ENCODE measurements at regions not wholly inside any gene's neighbourhood (a gene's known extent, or its start where the extent isn't known, plus 50 kb on each side); places are given as distances from the start of the nearest gene placed in this dataset.
"Not testable (repeated sequence)": the region's sequence is repeated elsewhere in the genome, so short reads cannot be mapped to it uniquely, and the experiment has no call there.

DNA sequence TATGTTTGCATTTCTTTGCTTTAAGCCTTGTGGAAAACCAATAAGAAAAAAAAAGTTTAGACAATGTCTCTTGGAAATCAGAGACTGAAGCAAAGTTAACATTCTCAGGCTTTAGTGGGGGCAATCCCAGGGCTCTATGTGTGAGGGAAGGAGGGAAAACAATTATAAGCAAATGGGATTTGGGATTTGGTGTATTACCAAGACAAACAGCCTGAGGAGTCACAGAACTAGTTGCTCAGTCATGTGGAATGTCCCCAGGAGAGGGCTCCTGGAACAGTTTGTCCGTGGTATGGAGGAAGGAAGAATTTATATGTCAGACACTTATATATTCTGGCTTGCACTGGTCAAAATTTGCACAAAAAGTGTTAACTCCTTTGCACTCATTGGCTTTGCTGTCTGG is 562.9 kb upstream of the TPK1 start:
- DNase-seq (no peak), ATAC-seq (no peak)
- intact Hi-C loops (cut with DNase I, micrococcal nuclease) = no loop called here
- Histone ChIP-seq H3K9me3 (peaks cover 24% of the 10 kb centered on the region), H3K36me3 (ENCODE audit: low read depth) (no peaks in the 10 kb centered on the region), H3K4me1 (ENCODE audit: low read depth) (no peaks in the 10 kb centered on the region), H3K4me3 (no peak overlapping the region)
- TF ChIP-seq, protein P1, sequence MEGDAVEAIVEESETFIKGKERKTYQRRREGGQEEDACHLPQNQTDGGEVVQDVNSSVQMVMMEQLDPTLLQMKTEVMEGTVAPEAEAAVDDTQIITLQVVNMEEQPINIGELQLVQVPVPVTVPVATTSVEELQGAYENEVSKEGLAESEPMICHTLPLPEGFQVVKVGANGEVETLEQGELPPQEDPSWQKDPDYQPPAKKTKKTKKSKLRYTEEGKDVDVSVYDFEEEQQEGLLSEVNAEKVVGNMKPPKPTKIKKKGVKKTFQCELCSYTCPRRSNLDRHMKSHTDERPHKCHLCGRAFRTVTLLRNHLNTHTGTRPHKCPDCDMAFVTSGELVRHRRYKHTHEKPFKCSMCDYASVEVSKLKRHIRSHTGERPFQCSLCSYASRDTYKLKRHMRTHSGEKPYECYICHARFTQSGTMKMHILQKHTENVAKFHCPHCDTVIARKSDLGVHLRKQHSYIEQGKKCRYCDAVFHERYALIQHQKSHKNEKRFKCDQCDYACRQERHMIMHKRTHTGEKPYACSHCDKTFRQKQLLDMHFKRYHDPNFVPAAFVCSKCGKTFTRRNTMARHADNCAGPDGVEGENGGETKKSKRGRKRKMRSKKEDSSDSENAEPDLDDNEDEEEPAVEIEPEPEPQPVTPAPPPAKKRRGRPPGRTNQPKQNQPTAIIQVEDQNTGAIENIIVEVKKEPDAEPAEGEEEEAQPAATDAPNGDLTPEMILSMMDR (IDR thresholded peaks at IDR 0.05) = no peak

DNA sequence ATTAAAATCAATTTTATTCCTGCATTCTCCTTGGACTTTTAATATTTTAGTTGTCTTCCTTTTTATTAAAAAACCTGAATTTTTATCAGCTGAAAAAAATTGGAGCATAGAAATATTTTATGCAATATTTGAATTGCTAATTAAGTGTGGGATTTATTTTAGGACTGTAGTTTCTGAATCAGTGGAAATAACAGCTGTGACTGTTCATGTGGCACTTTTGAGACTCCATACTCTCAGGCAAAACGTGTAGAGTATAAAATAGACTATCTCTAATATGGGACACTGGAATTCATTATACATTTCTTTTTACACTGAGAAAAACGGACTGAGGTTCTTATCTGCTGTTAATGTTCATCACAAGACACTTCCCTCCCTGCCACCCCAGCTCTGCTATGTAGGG is 558.3 kb upstream of the TPK1 start:
- TF ChIP-seq, protein P1 (IDR thresholded peaks at IDR 0.05) = no peak
- Histone ChIP-seq H3K9me3 (peaks cover 12% of the 10 kb centered on the region), H3K36me3 (ENCODE audit: low read depth) (no peaks in the 10 kb centered on the region), H3K4me1 (ENCODE audit: low read depth) (no peaks in the 10 kb centered on the region), H3K4me3 (no peak overlapping the region)
- DNase-seq = no peak
- ATAC-seq = no peak
- intact Hi-C loops (cut with DNase I, micrococcal nuclease) = no loop called here

DNA sequence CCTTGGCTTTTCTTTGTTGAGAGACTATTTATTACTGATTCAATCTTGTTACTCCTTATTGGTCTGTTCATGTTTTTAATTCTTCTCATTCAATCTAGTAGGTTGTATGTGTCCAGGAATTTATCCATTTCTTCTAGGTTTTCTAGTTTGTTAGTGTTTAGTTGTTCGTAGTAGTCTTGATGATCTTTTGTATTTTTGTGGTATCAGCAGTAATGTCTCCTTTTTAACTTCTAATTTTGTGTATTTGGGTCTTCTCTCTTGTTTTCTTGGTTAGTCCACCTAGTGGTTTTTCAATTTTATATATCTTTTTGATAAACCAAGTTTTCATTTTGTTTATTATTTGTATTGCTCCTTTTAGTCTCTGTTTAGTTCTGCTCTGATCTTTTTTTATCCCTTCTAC is 546.9 kb upstream of the TPK1 start:
- intact Hi-C loops (cut with DNase I, micrococcal nuclease) = no loop called here
- TF ChIP-seq, protein P1 (IDR thresholded peaks at IDR 0.05) = no peak
- no peak for ATAC-seq

DNA sequence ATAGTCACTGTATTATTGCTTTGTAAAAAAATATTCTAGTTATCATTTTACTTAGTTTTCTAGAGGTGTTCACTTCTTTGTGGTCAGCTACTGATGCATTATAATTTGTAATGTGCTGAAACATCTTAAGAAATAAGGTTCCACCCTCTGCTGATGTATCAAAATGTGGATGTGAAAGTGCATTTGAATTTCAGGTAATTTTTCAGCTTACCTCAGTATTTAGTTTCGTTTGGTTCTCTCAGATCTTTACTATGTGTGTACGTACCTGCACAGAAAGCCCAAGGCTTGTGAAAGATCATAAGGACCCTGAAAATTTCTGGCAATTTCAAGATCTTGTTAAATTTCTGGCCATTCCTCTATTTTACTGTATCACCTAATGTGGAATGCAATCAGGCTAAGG is 542.3 kb upstream of the TPK1 start:
- intact Hi-C loops (cut with DNase I, micrococcal nuclease) = no loop called here
- DNase-seq (no peak), ATAC-seq (no peak)
- no peak overlapping the region for H3K4me3 ChIP-seq
- H3K4me1 ChIP-seq (ENCODE audit: low read depth) = no peaks in the 10 kb centered on the region
- H3K36me3 ChIP-seq (ENCODE audit: low read depth) = no peaks in the 10 kb centered on the region
- H3K9me3 ChIP-seq = peaks cover 19% of the 10 kb centered on the region
- TF ChIP-seq, protein P1 (IDR thresholded peaks at IDR 0.05) = no peak

More for the DNA sequence above, 546.9 kb upstream of the TPK1 start:
- Histone ChIP-seq H3K9me3 (peaks cover 43% of the 10 kb centered on the region), H3K4me1 (ENCODE audit: low read depth) (no peaks in the 10 kb centered on the region), H3K36me3 (ENCODE audit: low read depth) (no peaks in the 10 kb centered on the region), H3K4me3 (no peak overlapping the region)
- DNase-seq = no peak

DNA sequence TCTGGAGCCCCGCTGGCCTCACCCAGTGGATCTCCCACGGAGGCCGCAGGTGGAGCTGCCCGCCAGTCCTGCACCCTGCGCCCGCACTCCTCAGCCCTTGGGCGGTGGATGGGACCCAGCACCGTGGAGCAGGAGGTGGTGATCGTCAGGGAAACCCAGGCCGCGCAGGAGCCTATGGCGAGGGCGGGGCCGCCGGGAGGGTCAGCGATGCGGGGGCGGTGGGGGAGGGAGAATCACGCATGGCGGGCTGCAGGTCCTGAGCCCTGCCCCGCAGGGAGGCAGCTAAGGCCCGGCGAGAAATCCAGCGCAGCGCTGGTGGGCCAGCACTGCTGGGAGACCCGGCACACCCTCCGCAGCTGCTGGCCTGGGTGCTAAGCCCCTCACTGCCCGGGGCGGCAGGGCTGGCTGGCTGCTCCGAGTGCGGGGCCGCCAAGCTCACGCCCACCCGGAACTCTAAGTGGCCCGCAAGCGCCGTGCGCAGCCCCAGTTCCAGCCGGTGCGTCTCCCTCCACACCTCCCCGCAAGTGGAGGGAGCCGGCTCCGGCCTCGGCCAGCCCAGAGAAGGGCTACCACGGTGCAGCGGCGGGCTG is 524.8 kb upstream of the TPK1 start:
- H3K4me3 ChIP-seq = no peak overlapping the region
- ATAC-seq = no peak
- DNase-seq = peak in 1 of 3 donors; percentile 45
- H3K9me3 ChIP-seq = peaks cover 20% of the 10 kb centered on the region
- no peaks in the 10 kb centered on the region for H3K4me1 ChIP-seq (ENCODE audit: low read depth)
- TF ChIP-seq, protein P1 (IDR thresholded peaks at IDR 0.05) = no peak
- intact Hi-C loops (cut with DNase I, micrococcal nuclease) = no loop called here
- H3K36me3 ChIP-seq (ENCODE audit: low read depth) = no peaks in the 10 kb centered on the region

DNA sequence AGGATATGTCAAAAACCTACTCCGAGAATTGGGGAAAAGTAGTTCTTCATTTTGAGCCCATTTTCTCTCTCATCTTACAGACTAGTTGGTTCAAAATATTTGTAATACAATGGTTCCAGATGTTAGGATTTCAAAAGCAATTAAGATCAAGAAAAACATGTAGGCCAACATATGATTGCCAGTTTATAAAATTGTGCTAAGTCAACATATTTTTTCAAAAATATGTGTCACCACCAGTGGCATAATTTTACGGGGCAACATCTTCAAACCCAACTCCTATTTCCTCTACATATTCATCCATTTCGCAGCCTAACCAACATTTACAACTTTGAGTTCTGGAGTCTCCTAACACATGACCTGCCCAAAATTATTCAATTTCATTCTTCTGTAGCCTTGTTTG is 514.5 kb upstream of the TPK1 start:
- Histone ChIP-seq H3K4me1 (ENCODE audit: low read depth) (no peaks in the 10 kb centered on the region), H3K9me3 (peaks cover 42% of the 10 kb centered on the region), H3K36me3 (ENCODE audit: low read depth) (no peaks in the 10 kb centered on the region), H3K4me3 (no peak overlapping the region)
- ATAC-seq (no peak), DNase-seq (no peak)
- TF ChIP-seq, protein P1 (IDR thresholded peaks at IDR 0.05) = no peak
- intact Hi-C loops (cut with DNase I, micrococcal nuclease) = no loop called here

DNA sequence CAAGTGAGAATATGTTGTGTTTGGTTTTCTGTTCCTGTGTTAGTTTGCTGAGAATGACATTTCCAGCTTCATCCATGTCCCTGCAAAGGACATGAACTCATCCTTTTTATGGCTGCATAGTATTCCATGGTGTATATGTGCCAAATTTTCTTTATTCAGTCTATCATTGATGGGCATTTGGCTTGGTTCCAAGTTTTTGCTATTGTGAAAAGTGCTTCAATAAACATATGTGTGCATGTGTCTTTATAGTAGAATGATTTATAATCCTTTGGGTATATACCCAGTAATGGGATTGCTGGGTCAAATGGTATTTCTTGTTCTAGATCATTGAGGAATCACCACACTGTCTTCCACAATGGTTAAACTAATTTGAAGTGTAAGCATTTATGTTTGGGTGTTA is 513.6 kb upstream of the TPK1 start:
- H3K9me3 ChIP-seq = peaks cover 47% of the 10 kb centered on the region
- ATAC-seq; DNase-seq; H3K4me3 ChIP-seq; H3K36me3 ChIP-seq (ENCODE audit: low read depth); intact Hi-C loops (cut with DNase I, micrococcal nuclease); H3K4me1 ChIP-seq (ENCODE audit: low read depth): not testable (repeated sequence)
